ENCODE measurements at regions not wholly inside any gene's neighbourhood (a gene's known extent, or its start where the extent isn't known, plus 50 kb on each side); places are given as distances from the start of the nearest gene placed in this dataset.

DNA sequence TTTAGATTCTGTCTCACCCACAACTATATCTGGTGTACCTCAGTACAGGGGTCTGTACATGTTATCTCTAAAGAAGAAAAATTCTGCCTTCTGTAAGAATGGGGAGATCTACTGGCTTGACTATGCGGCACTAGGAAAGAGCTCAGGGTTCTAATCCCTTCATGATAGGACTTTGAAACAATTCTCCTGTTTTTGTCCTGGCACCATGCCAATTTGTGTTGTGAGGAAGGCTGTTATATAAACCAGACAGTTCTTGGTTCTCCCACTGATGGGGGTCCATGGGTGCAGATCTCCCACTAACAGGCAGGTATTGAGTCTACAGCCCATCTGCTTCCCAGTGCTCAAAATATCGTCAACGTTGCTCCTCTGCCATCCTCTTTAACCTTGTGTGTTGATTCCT lies 883.7 kb downstream of the GALC start:
- no peak for DNase-seq (ENCODE audit: low spot score)

GRCh38 chr14:87108726-87109125 lies 884.3 kb downstream of the GALC start:
- no peak for DNase-seq (ENCODE audit: low spot score)

- DNase-seq (ENCODE audit: low spot score), result no peak
Measured at GRCh38 chr14:87102811-87103378, 890.1 kb downstream of the GALC start.

DNA sequence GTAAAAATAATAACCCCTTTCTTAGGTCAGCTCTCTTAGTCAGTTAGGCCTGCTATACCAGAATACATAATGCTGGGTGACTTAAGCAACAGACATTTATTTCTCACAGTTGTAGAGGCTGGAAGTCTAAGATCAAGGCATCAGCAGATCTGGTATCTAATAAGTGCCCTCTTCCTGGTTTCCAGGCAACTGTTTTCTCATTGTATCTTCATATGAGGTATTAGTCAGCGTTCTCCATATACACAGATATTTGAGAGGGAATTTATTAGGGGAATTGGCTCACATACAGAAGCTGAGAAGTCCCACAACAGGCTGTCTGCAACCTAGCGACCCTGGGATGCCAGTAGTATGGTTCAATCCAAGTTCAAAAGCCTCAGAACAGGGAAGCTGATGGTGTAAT lies 896.0 kb downstream of the GALC start:
- DNase-seq (ENCODE audit: low spot score), result no peak

DNA sequence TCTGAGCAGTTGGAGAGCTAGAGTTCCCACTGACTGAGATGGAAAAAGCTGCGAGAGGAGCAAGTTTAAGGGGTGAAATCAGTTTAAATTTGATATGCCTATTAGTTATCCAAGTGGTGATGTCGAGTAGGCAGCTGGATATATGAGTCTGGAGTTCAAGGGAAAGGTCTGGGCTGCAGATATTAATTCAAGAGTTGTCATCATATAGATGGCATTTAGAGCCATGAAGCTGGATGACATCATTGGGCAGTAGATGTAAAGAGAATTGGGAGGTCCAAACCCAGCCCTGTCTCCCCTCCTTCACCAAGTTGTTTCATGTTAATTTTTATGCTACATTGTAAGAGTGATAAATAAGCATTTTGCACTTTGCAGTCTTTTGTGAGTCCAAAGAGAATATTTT lies 898.1 kb downstream of the GALC start:
- DNase-seq (ENCODE audit: low spot score), result no peak

- DNase-seq (ENCODE audit: low spot score), result no peak
Measured at GRCh38 chr14:87088588-87088987, 904.4 kb downstream of the GALC start.

DNA sequence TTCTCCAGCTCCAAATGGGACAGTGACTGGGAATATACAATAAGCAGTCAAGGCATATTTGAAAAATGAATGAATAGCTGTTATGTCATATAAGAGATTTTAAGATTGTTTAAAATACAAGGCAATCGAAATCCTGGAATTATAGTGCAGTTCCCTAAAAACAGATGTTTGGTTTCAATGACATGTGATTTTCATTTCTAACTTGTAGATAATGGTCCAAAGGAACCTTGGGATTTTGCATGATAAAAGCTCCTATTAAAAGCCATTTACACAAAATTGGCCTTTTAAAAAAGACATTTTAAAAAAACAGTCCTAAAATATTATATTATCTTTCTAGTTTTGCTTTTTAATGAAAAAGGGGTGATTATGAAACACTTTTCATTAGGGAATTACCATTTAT lies 905.1 kb downstream of the GALC start:
- DNase-seq (ENCODE audit: low spot score), result no peak

DNA sequence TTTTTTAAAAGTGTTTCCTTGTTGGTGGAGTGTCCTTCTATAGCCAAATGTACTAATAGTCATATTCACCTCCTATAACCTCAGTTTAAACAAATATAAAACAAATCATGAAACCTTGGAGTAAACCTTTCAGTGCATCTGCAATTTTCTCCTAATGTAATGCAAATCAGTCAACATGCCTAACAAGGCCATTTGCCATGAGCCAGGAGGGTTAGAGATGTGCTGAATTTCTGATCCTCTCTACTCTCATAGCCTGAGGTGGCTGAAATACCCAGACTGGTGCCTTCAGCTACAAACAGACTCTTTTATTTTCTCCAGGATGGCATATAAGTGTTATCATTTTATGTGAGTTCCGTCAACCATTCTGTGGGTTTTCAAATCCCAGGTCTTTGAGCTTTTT lies 908.1 kb downstream of the GALC start:
- DNase-seq (ENCODE audit: low spot score), result no peak

- DNase-seq (ENCODE audit: low spot score), result no peak
Measured at GRCh38 chr14:87082917-87083316, 910.1 kb downstream of the GALC start.

DNA sequence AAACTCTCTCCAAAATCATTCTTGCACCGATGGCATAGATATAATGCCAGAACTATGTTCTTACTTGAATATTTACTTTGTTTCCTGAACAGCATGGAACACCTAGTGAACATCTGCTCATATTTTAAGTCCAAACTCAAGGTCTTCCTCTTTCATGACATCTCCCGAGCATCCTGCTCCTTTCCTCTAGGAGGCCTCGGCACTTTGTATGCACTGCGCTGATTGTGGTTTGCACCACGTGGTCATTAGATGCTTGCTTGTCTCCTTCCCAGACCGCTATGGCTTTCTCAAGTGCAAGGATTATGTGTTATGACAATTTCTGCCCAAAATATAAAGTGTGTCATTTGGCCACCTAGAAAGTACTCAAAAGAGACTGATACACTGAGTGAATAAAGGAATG lies 912.0 kb downstream of the GALC start:
- DNase-seq (ENCODE audit: low spot score), result no peak

DNA sequence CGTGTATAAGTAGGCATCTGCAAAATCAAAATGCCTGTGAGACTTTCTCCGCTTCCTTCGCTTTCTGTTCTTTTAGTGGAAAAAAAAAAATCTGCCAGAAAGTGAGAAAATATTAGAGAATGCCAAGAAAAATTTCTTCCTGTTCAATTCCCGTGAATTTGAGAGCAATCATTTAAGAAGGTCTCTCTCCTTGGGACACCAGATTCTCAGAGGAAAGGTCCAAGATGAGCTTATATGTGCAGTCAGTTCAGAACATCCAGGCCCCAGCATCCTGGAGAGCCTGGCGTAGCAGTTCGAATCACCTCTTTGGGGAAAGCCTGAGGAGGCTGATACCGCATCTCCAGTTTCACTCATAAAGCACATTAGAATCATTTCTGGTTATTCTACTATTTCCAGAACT lies 912.8 kb downstream of the GALC start:
- no peak for DNase-seq (ENCODE audit: low spot score)

- DNase-seq (ENCODE audit: low spot score), result no peak
Measured at GRCh38 chr14:87079416-87079815, 913.6 kb downstream of the GALC start.

DNA sequence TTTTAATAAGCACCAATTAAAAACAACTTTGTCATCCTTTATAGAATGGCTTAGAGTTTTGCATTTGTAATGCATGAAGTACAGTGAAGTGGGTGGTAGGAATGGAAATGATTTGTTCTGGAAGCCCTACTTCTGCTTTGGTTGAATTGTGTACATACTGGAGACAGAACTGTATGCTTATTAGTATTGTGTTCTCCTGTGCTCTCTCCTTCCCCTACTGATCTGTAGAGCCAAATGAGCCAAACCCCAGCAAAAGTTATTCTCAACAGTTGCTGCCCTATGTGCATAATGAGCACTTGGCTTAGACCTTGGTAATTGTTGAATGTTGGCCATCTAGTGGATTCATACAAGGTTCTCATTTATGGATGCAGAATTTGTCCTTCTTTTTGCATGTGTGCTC lies 916.1 kb downstream of the GALC start:
- no peak for DNase-seq (ENCODE audit: low spot score)

DNA sequence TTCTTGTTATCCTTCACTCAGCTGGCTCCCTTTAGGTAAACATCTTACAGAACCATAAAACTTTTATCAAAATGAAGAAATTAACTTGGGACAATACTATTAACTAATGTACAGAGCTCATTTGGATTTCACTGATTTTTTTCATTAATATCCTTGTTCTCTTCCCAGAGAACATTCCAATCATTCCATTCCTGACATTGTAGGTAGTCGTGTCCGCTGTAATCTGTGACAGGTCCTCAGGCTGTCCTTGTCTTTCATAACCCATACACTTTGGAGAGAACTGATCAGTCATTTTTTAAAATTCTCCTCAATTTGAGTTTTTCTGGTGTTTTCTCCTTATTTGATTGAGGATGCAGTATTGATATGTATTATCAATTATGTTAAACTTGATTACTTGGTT lies 916.8 kb downstream of the GALC start:
- no peak for DNase-seq (ENCODE audit: low spot score)

DNA sequence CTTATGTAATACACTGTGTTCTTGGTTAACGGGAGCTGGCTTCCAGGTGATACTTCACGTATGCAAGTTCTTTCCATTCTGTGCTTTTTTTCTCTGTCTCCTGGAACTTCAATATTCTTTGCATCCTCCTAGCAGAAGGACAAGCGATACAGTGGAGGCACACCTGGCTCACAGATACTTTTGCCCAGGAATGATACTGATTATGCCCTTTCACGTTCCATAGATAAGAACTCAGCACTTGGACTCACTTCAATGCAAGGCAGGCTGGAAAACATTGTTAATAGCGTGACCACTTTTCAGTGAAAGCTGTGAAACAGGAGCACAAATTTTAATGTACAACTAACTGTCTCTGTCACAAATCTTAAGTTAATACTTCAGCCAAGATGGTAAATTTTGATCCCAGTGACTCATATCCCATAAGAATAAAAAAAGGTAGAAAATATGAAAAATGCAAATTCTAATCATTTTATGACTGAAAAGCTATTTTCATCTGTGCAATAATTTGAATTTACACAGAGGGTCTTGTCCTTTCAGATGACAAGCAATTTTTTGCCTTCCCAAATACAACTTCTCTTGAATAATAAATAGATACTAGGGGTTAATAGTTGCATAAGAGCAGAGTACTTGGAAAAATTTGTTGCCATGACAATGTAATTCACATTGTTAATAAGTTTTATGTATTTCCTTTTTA lies 919.0 kb downstream of the GALC start:
- DNase-seq (ENCODE audit: low spot score), result no peak

- DNase-seq (ENCODE audit: low spot score), result no peak
Measured at GRCh38 chr14:87067591-87067990, 925.4 kb downstream of the GALC start.

GRCh38 chr14:87067061-87067460 lies 925.9 kb downstream of the GALC start:
- DNase-seq (ENCODE audit: low spot score), result no peak

GRCh38 chr14:87066221-87066817 lies 926.7 kb downstream of the GALC start:
- no peak for DNase-seq (ENCODE audit: low spot score)

DNA sequence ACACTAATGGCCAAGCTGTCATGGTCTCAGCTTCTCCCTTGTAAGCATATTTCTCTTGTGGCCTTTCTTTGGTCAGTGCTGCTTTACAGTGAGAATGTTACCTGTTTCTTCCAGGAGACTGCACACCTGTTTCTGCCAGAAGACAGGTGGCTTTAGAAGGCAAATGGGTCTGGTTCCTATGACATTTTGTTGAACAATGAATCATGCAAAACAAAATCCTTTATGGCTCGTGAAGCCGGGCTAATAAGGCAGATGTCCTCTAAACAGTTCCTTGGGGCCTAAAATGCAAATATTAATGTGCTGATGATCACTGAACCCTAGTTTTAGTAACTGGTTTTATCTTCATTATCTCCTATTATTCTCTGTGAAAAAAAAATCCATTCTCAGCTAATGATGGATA lies 927.6 kb downstream of the GALC start:
- no peak for DNase-seq (ENCODE audit: low spot score)

- DNase-seq (ENCODE audit: low spot score), result no peak
Measured at GRCh38 chr14:87063181-87063580, 929.8 kb downstream of the GALC start.

GRCh38 chr14:87060405-87060804 lies 932.6 kb downstream of the GALC start:
- no peak for DNase-seq (ENCODE audit: low spot score)

DNA sequence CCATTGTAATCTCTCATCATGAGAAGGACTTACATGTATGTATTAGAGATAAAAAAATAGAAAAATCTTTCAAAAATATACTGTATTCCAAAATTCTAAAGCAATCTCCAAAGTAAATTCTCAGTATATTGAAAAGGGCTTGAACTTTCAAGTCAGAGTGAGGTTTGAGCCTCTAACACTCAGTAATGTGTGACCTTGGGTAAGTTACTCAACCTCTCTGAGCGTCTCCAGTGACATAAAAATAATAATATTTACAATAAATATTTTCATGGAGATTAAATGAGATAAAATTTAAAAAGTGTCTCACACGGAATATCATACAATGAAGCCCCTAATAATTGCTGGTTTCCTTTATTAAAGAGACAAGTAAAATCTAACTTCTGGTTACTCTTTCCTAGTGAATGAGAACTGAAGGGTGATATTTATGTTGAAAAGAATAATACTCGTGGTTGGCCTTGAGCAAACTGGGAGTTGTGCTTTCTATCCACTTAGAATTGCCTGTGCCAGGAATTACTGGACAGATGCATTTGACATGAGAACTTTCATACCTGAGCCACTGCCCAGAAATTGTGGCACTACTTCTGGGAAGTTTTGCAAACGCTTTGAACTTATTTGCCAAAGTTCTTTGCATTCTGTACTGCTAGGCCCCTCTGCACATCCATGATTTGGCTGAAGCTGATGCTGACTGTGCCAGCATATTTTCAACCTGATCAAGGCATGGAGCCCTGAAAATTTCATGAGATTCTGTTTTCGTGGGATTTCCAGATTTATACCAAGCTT lies 933.7 kb downstream of the GALC start:
- no peak for DNase-seq (ENCODE audit: low spot score)

- no peak for DNase-seq (ENCODE audit: low spot score)
Measured at GRCh38 chr14:87055007-87055406, 938.0 kb downstream of the GALC start.
